ENCODE measurements at regions not wholly inside any gene's neighbourhood (a gene's known extent, or its start where the extent isn't known, plus 50 kb on each side); places are given as distances from the start of the nearest gene placed in this dataset.

- no peaks in the 10 kb centered on the region for H3K27me3 ChIP-seq
- no peak for DNase-seq
- H3K36me3 ChIP-seq: no peaks in the 10 kb centered on the region
- H3K9ac ChIP-seq (ENCODE audit: low read depth in 2 of 2, low read length in 2 of 2): no peak overlapping the region
- TF ChIP-seq, protein P1, sequence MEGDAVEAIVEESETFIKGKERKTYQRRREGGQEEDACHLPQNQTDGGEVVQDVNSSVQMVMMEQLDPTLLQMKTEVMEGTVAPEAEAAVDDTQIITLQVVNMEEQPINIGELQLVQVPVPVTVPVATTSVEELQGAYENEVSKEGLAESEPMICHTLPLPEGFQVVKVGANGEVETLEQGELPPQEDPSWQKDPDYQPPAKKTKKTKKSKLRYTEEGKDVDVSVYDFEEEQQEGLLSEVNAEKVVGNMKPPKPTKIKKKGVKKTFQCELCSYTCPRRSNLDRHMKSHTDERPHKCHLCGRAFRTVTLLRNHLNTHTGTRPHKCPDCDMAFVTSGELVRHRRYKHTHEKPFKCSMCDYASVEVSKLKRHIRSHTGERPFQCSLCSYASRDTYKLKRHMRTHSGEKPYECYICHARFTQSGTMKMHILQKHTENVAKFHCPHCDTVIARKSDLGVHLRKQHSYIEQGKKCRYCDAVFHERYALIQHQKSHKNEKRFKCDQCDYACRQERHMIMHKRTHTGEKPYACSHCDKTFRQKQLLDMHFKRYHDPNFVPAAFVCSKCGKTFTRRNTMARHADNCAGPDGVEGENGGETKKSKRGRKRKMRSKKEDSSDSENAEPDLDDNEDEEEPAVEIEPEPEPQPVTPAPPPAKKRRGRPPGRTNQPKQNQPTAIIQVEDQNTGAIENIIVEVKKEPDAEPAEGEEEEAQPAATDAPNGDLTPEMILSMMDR (IDR thresholded peaks at IDR 0.05): no peak
- intact Hi-C loops (cut with DNase I): no loop called here
- no peak overlapping the region for H3K27ac ChIP-seq
- no peaks in the 10 kb centered on the region for H3K9me3 ChIP-seq
- H3K4me1 ChIP-seq: no peaks in the 10 kb centered on the region
- H3K4me3 ChIP-seq: no peak overlapping the region
Observed at GRCh38 chr15:93291380-93291779, 202.4 kb upstream of the RGMA start.

- Histone ChIP-seq H3K4me3 (no peak overlapping the region), H3K4me1 (no peaks in the 10 kb centered on the region), H3K27me3 (no peaks in the 10 kb centered on the region), H3K36me3 (no peaks in the 10 kb centered on the region), H3K9ac (ENCODE audit: low read depth in 2 of 2, low read length in 2 of 2) (no peak overlapping the region), H3K27ac (no peak overlapping the region), H3K9me3 (no peaks in the 10 kb centered on the region)
- intact Hi-C loops (cut with DNase I): no loop called here
- TF ChIP-seq, protein P1 (IDR thresholded peaks at IDR 0.05): no peak
- DNase-seq: no peak
Observed at GRCh38 chr15:93290618-93290946, 201.6 kb upstream of the RGMA start.

DNA sequence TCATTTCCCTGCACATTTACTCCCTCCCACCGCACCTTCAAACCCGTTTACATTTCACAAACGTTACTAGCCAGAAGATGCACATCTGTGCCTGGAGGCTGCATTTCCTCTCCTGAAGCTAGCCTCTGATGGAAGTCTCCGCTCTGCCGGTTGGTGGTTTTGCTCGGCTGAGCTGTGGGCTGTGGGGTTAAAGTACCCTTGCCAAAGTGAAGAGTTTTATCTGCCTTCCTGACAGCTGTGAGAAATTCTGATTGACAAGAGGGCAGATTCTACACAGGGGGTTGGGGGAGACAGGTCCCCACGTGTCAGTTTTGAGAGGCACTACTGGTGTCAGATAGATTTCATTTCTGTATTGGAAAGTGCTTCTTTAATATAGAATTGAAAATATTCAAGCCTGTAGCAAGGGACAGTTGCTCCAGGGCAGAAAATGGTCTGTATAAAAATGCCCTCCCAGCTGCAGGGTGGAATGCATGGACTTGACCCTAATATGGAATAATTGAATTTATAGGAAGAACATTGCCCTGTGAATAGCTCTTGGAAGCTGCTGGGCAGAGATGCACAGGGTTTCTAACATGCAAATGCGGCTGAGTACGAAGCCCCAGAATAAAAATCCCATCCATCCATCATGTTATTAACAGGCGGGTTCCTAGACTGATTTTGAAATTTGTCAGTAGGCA lies 201.1 kb upstream of the RGMA start:
- TF ChIP-seq, protein P1 (IDR thresholded peaks at IDR 0.05): no peak
- intact Hi-C loops (cut with DNase I): no loop called here

GRCh38 chr15:93288728-93289294 lies 199.8 kb upstream of the RGMA start:
- H3K4me1 ChIP-seq: no peaks in the 10 kb centered on the region
- TF ChIP-seq, protein P1 (IDR thresholded peaks at IDR 0.05): no peak

More for the DNA sequence above, 201.1 kb upstream of the RGMA start:
- DNase-seq: no peak
- no peaks in the 10 kb centered on the region for H3K9me3 ChIP-seq
- H3K36me3 ChIP-seq: no peaks in the 10 kb centered on the region
- H3K27me3 ChIP-seq: no peaks in the 10 kb centered on the region
- H3K4me3 ChIP-seq: no peak overlapping the region
- no peaks in the 10 kb centered on the region for H3K4me1 ChIP-seq
- H3K27ac ChIP-seq: no peak overlapping the region
- no peak overlapping the region for H3K9ac ChIP-seq (ENCODE audit: low read depth in 2 of 2, low read length in 2 of 2)

GRCh38 chr15:93286446-93286845 lies 197.4 kb upstream of the RGMA start:
- Histone ChIP-seq H3K27ac (no peak overlapping the region), H3K27me3 (no peaks in the 10 kb centered on the region), H3K36me3 (no peaks in the 10 kb centered on the region), H3K9ac (ENCODE audit: low read depth in 2 of 2, low read length in 2 of 2) (no peak overlapping the region), H3K4me1 (no peaks in the 10 kb centered on the region), H3K9me3 (no peaks in the 10 kb centered on the region), H3K4me3 (no peak overlapping the region)
- TF ChIP-seq, protein P1 (IDR thresholded peaks at IDR 0.05): no peak
- intact Hi-C loops (cut with DNase I): no loop called here
- DNase-seq: no peak

More at GRCh38 chr15:93288728-93289294, 199.8 kb upstream of the RGMA start:
- Histone ChIP-seq H3K4me3 (no peak overlapping the region), H3K9me3 (no peaks in the 10 kb centered on the region), H3K9ac (ENCODE audit: low read depth in 2 of 2, low read length in 2 of 2) (no peak overlapping the region), H3K27me3 (no peaks in the 10 kb centered on the region), H3K36me3 (no peaks in the 10 kb centered on the region), H3K27ac (no peak overlapping the region)
- intact Hi-C loops (cut with DNase I): no loop called here
- DNase-seq: no peak
